Lower lobe of right lung (tissue), 2 donors: ENCODE measurements at regions not wholly inside any gene's neighbourhood (a gene's known extent, or its start where the extent isn't known, plus 50 kb on each side); places are given as distances from the start of the nearest gene placed in this dataset.

Source experiments
- ATAC-seq, 2 donors: fragments of 200-7000 bp; cut with Tn5 transposase; one replicate each; pipeline ENCODE4 v1.9.1; 2020 to 2022; ENCODE audit warnings: mild to moderate bottlenecking in 2 of 2, moderate library complexity in 2 of 2
- DNase-seq: peaks from one replicate; pipeline ENCODE4 v3.0.0-alpha.2; 2020
- H3K27ac ChIP-seq: fragments of 200-600 bp; one replicate; pipeline ENCODE4 v1.8.0; 2022
- H3K27me3 ChIP-seq: fragments of 200-600 bp; one replicate; pipeline ENCODE4 v1.8.0; 2022; ENCODE audit warnings: low read depth
- H3K36me3 ChIP-seq: fragments of 200-600 bp; one replicate; pipeline ENCODE4 v1.8.0; 2022; ENCODE audit warnings: mild to moderate bottlenecking
- H3K4me1 ChIP-seq: fragments of 200-600 bp; one replicate; pipeline ENCODE4 v1.8.0; 2022
- H3K4me3 ChIP-seq: fragments of 200-600 bp; one replicate; pipeline ENCODE4 v1.8.0; 2022; ENCODE audit warnings: mild to moderate bottlenecking
- H3K9me3 ChIP-seq: fragments of 200-600 bp; one replicate; pipeline ENCODE4 v1.8.0; 2022
- intact Hi-C: fragments of 100-400 bp; cut with DNase I; formaldehyde crosslinking; loops from one replicate; pipeline ENCODE4 v1.11.0; 2022
- TF ChIP-seq, protein P1 (sequence below): fragments of 200-600 bp; IDR thresholded peaks from one replicate; pipeline ENCODE4 v1.8.0; 2022; ENCODE audit warnings: antibody characterized with exemption, mild to moderate bottlenecking
- donor health status: DM: no; HTN: yes; CAD: no; lungs with severe emphysema.

DNA sequence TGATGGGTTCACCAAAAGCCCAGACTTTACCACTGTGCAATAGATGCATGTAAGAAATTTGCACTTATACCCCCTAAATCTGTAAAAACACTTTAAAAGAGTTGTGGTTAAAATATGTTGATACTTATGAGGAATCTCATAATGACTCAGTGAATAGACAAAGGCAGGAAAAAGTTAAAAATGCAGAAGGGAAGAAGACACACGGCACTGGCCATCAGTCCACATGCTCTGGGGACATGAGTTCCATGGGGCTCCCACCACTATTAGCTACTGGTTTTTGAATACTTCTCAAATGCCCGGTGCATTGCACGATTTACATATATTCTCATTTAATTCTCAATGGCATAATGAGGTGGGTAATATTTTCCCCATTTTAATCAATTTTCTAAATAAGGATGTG, 59.3 kb upstream of the BLID start:
- TF ChIP-seq, protein P1, sequence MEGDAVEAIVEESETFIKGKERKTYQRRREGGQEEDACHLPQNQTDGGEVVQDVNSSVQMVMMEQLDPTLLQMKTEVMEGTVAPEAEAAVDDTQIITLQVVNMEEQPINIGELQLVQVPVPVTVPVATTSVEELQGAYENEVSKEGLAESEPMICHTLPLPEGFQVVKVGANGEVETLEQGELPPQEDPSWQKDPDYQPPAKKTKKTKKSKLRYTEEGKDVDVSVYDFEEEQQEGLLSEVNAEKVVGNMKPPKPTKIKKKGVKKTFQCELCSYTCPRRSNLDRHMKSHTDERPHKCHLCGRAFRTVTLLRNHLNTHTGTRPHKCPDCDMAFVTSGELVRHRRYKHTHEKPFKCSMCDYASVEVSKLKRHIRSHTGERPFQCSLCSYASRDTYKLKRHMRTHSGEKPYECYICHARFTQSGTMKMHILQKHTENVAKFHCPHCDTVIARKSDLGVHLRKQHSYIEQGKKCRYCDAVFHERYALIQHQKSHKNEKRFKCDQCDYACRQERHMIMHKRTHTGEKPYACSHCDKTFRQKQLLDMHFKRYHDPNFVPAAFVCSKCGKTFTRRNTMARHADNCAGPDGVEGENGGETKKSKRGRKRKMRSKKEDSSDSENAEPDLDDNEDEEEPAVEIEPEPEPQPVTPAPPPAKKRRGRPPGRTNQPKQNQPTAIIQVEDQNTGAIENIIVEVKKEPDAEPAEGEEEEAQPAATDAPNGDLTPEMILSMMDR: no peak
- Histone ChIP-seq H3K9me3 (no peaks in the 10 kb centered on the region), H3K36me3 (no peaks in the 10 kb centered on the region), H3K4me3 (no peak overlapping the region), H3K4me1 (no peaks in the 10 kb centered on the region), H3K27ac (no peak overlapping the region), H3K27me3 (no peaks in the 10 kb centered on the region)
- DNase-seq: no peak
- no peak for ATAC-seq
- intact Hi-C loops: no loop called here

DNA sequence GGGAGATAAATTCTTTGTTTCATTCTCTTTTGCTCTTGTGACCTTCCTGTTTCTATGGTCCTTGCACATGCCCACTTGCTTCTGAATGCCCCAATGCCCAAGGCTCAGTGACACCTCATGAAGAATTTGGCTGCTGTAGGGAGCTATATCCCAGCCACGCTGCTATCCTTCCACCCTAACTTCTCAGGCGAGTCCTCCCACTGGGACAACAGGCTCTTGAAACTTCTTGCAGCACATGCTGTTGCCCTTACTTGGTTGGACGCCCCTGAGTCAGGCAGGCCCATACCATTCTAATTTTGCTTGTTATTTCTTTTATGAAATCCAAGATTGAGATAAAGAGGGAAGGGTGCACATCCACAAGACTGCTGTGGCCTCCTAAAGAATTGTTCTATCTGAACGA, 57.6 kb upstream of the BLID start:
- DNase-seq (no peak), ATAC-seq (peak; percentile 21 to 41)
- peak overlapping the region; percentile 14 for H3K27ac ChIP-seq
- no peak overlapping the region for H3K4me3 ChIP-seq
- intact Hi-C loops: no loop called here
- no peaks in the 10 kb centered on the region for H3K9me3 ChIP-seq
- no peaks in the 10 kb centered on the region for H3K4me1 ChIP-seq
- no peaks in the 10 kb centered on the region for H3K36me3 ChIP-seq
- no peaks in the 10 kb centered on the region for H3K27me3 ChIP-seq
- TF ChIP-seq, protein P1: no peak

DNA sequence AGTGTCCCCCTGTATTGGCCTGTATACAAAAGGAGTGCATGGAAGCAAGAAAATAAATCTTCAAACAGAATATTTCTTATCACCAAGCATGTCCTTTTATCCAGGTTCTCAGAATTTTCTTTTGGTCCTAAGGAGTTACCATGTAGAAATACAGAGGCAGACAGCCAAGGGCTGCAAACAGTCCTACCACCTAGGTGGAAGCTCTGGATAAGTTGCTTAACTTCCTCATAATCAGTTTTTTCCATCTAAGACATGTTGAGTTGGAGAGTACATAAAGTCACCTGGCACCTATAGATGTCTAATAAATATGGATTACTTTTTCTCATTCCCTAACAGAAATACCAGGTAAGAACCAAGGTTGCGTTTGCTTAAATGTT, 57.0 kb upstream of the BLID start:
- intact Hi-C loops: no loop called here
- no peaks in the 10 kb centered on the region for H3K9me3 ChIP-seq
- no peaks in the 10 kb centered on the region for H3K36me3 ChIP-seq
- no peaks in the 10 kb centered on the region for H3K27me3 ChIP-seq
- no peak for DNase-seq
- peak overlapping the region; percentile 14 for H3K27ac ChIP-seq
- H3K4me1 ChIP-seq: peaks cover 2% of the 10 kb centered on the region
- H3K4me3 ChIP-seq: no peak overlapping the region
- TF ChIP-seq, protein P1: no peak
- peak; percentile 53 to 55 for ATAC-seq

DNA sequence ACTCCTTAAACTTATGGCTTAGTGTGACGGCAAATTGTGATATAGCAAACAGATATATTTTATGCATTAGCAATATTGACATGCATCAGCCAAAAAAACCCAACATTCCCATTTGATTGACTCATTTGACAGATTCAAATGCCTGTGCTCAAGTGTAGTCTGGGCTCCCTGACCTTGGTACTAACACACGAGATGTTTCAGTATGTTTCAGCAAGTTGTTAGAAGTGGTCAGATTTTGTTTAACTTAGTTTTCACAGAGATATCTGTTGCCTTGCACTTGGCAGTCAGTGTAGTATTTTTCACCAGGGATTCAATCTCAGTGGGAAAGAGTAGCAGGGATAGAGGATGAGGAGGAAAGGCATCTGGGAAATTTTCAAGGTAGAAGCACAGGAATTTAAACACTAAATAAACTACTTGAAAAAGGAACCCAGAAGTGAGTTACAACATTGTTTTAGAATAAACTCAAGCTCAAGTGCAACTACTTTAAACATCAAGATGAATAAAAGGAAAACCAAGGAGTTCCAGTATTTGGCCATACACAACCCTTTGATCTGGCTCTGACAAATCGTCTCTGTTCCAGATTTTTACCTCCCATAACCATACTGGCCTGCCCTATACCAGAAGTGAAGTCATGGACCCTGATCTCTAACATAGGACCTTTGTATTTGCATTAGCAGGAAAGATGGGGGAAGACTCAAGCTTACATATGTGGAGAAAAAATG, 56.5 kb upstream of the BLID start:
- peaks cover 5% of the 10 kb centered on the region for H3K4me1 ChIP-seq
- H3K27ac ChIP-seq: no peak overlapping the region
- no peak for DNase-seq
- H3K27me3 ChIP-seq: no peaks in the 10 kb centered on the region
- intact Hi-C loops: no loop called here
- TF ChIP-seq, protein P1: no peak
- H3K9me3 ChIP-seq: no peaks in the 10 kb centered on the region
- H3K36me3 ChIP-seq: no peaks in the 10 kb centered on the region
- no peak overlapping the region for H3K4me3 ChIP-seq
- peak; percentile 67 to 87 for ATAC-seq

DNA sequence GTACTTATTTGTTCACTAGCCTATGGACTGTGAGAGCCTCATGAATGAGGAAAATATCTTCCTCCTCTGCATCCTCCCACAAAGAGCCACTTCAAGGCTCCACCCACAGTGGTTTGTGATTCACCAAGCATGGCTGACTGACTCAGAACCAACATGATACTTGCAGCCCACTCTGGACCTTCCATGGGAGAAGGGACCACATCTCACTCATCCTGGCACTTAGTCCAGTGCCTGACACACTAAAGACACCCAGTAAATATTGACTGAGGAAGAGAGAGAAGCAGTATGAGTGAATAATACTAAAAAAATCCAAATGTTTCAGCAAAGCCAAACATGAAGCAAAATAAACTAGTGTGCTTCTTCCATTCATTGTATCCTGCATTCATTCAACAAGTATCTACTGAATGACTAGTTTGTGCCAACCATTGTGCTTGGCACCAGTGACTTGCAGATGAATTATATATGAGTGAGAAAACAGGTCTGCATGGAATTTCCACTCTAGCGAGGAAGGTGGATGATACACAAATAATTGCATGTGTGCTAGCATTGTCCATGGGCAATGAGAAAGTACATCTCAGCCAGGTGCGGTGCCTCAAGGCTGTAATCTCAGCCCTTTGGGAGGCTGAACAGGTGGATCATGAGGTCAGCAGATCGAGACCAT, 54.9 kb upstream of the BLID start:
- no peak overlapping the region for H3K27ac ChIP-seq
- TF ChIP-seq, protein P1: no peak
- intact Hi-C loops: no loop called here
- no peaks in the 10 kb centered on the region for H3K27me3 ChIP-seq
- no peak overlapping the region for H3K4me3 ChIP-seq
- no peak for ATAC-seq
- no peak for DNase-seq
- H3K9me3 ChIP-seq: no peaks in the 10 kb centered on the region
- H3K36me3 ChIP-seq: no peaks in the 10 kb centered on the region
- H3K4me1 ChIP-seq: peaks cover 5% of the 10 kb centered on the region
